ENCODE measurements at regions not wholly inside any gene's neighbourhood (a gene's known extent, or its start where the extent isn't known, plus 50 kb on each side); places are given as distances from the start of the nearest gene placed in this dataset.

DNA sequence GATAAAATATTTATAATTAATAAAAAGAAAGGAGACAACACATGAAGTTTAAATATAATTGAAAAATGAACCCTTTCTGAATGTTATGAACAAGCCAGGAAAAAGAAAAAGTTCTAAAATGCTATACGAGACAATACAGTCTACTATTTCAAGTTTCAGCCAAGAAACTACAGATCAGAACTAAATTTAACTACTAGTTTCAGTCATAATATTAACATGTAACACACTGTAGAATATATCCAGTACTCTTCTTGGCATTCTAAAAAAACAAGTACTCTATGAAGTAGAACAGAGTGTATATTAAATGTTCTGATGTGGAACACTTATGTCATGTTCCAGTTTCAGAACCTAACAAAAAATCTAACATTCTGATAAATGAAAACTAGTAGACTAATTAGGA is 679.7 kb downstream of the FAT4 start:
- Histone ChIP-seq H3K4me1 (peaks cover 0 to 18% (median 0%) of the 10 kb centered on the region in 3 donors), H3K9me3 (no peaks in the 10 kb centered on the region), H3K4me3 (no peak overlapping the region), H3K27ac (no peak overlapping the region), H3K36me3 (no peaks in the 10 kb centered on the region), H3K27me3 (no peaks in the 10 kb centered on the region)
- TF ChIP-seq EP300 (IDR thresholded peaks at IDR 0.05) (no peak), POLR2AphosphoS5 (IDR thresholded peaks at IDR 0.05) (no peak), POLR2A (IDR thresholded peaks at IDR 0.05) (no peak), CTCF (IDR thresholded peaks at IDR 0.05) (no peak)
- WGBS, 2 donors (ENCODE audit: low coverage in 1 of 2): 8 to 55% methylated on average over 1 of the region's 1 CpG
- ATAC-seq: no peak

- Histone ChIP-seq H3K27me3 (no peaks in the 10 kb centered on the region), H3K4me1 (no peaks in the 10 kb centered on the region), H3K9me3 (peaks cover 0 to 6% (median 0%) of the 10 kb centered on the region in 3 donors), H3K36me3 (no peaks in the 10 kb centered on the region), H3K27ac (no peak overlapping the region), H3K4me3 (no peak overlapping the region)
- WGBS, 2 donors (ENCODE audit: low coverage in 1 of 2): 56% methylated on average over 4 of the region's 4 CpGs; no CpG with 5 or more reads in 1 of the 2 donors
- TF ChIP-seq CTCF (IDR thresholded peaks at IDR 0.05) (no peak), EP300 (IDR thresholded peaks at IDR 0.05) (no peak), POLR2A (IDR thresholded peaks at IDR 0.05) (no peak), POLR2AphosphoS5 (IDR thresholded peaks at IDR 0.05) (no peak)
- no peak for ATAC-seq
Measured at GRCh38 chr4:126004941-126005340, 690.2 kb downstream of the FAT4 start.

DNA sequence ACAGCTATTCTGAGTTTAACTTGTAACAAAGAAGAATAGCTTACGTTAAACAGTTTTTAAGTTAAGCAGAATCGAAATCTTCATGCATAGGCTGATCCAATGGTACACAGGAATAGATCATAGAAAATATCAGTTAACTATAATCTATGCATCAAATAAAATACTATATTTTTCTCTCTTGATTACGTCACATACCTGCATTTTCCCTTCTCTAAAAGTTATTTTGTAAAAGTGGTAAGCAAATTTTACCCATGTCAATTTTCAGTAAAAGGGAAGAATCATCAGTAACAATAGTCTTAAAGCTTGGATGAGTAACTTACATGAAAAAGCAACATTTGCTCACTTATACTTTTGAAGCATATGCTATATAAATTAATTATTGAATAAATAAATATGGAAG is 692.4 kb downstream of the FAT4 start:
- H3K27me3 ChIP-seq: no peaks in the 10 kb centered on the region
- ATAC-seq: no peak
- H3K36me3 ChIP-seq: no peaks in the 10 kb centered on the region
- no peaks in the 10 kb centered on the region for H3K4me1 ChIP-seq
- H3K27ac ChIP-seq: no peak overlapping the region
- H3K4me3 ChIP-seq: no peak overlapping the region
- TF ChIP-seq CTCF (IDR thresholded peaks at IDR 0.05): no peak
- TF ChIP-seq POLR2AphosphoS5 (IDR thresholded peaks at IDR 0.05): no peak
- no peak for TF ChIP-seq POLR2A (IDR thresholded peaks at IDR 0.05)
- no peak for TF ChIP-seq EP300 (IDR thresholded peaks at IDR 0.05)
- H3K9me3 ChIP-seq: peaks cover 0 to 17% (median 2%) of the 10 kb centered on the region in 3 donors
- 87 to 96% methylated on average over 3 of the region's 3 CpGs for whole genome bisulfite sequencing, 2 donors (ENCODE audit: low coverage in 1 of 2)

DNA sequence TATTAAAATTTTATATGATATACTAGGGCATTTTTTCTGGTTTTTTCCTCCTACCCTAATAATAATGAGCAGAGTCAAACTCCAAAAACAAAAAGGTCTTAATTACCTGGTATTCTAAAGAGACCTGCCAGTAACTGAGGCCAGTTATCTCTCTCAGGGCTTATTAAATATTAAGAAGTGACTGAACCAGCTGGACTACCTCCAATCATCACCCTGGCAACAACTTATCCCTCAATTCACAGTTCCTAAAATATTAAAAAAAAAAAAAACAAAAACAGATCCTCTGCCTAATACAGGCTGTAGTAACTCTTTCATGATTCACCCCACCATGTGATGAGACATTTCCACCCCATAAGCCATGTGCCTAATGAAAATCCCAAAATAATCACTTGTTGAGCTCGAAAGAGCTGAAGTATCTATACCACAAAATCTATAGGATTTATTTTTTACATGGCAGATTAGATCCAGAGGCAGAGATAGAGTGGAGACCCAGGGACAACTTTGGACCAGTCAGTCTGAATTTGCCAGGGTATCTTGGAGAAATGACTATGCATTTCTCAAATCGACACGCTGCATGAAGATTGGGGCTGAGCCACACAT is 698.0 kb downstream of the FAT4 start:
- TF ChIP-seq EP300 (IDR thresholded peaks at IDR 0.05): no peak
- no peak for TF ChIP-seq CTCF (IDR thresholded peaks at IDR 0.05)
- no peak for TF ChIP-seq POLR2A (IDR thresholded peaks at IDR 0.05)
- no peak for TF ChIP-seq POLR2AphosphoS5 (IDR thresholded peaks at IDR 0.05)
- Histone ChIP-seq H3K4me3 (no peak overlapping the region), H3K36me3 (no peaks in the 10 kb centered on the region), H3K27ac (no peak overlapping the region), H3K4me1 (no peaks in the 10 kb centered on the region), H3K9me3 (peaks cover 0 to 17% (median 2%) of the 10 kb centered on the region in 3 donors), H3K27me3 (no peaks in the 10 kb centered on the region)
- no peak for ATAC-seq
- 86 to 90% methylated on average over 1 to 3 of the region's 3 CpGs for WGBS, 2 donors (ENCODE audit: low coverage in 1 of 2)

- Histone ChIP-seq H3K4me3 (no peak overlapping the region), H3K9me3 (no peaks in the 10 kb centered on the region), H3K27ac (no peak overlapping the region), H3K4me1 (no peaks in the 10 kb centered on the region), H3K27me3 (no peaks in the 10 kb centered on the region), H3K36me3 (no peaks in the 10 kb centered on the region)
- no peak for ATAC-seq
- WGBS, 2 donors (ENCODE audit: low coverage in 1 of 2): 88% methylated on average over 1 of the region's 1 CpG; no CpG with 5 or more reads in 1 of the 2 donors
- TF ChIP-seq POLR2AphosphoS5 (IDR thresholded peaks at IDR 0.05) (no peak), EP300 (IDR thresholded peaks at IDR 0.05) (no peak), CTCF (IDR thresholded peaks at IDR 0.05) (no peak), POLR2A (IDR thresholded peaks at IDR 0.05) (no peak)
Measured at GRCh38 chr4:126018274-126018673, 703.5 kb downstream of the FAT4 start.
